H9 (cell line): ENCODE measurements at regions not wholly inside any gene's neighbourhood (a gene's known extent, or its start where the extent isn't known, plus 50 kb on each side); places are given as distances from the start of the nearest gene placed in this dataset.

ENCODE experiments used
- DNase-seq: peaks from one replicate; pipeline ENCODE4 v3.0.0-alpha.2; 2017
- H2AFZ ChIP-seq: one replicate; pipeline ENCODE4 v1.6.1; 2013; ENCODE audit warnings: mild to moderate bottlenecking, low read length, control low read depth, moderate library complexity
- H2AK5ac ChIP-seq: 2 replicates; pipeline ENCODE4 v1.6.1; 2013; ENCODE audit warnings: low read length, control low read depth, mixed read lengths; ENCODE audit not compliant: insufficient read length
- H2BK120ac ChIP-seq: one replicate; pipeline ENCODE4 v1.6.1; 2013; ENCODE audit warnings: low read depth, mild to moderate bottlenecking, low read length, control low read depth, inconsistent platforms; ENCODE audit not compliant: poor library complexity, severe bottlenecking
- H2BK12ac ChIP-seq: 2 replicates; pipeline ENCODE4 v1.6.1; 2013; ENCODE audit warnings: low read length, control low read depth, mixed read lengths, low read depth; ENCODE audit not compliant: insufficient read length
- H2BK15ac ChIP-seq: 2 replicates; pipeline ENCODE4 v1.6.1; 2013; ENCODE audit warnings: low read depth, low read length, control low read depth
- H2BK20ac ChIP-seq: one replicate; pipeline ENCODE4 v1.6.1; 2013; ENCODE audit warnings: low read depth, mild to moderate bottlenecking, low read length, control low read depth, inconsistent platforms; ENCODE audit not compliant: poor library complexity, severe bottlenecking
- H2BK5ac ChIP-seq: 2 replicates; pipeline ENCODE4 v1.6.1; 2013; ENCODE audit warnings: low read length, control low read depth, mixed read lengths; ENCODE audit not compliant: insufficient read length
- H3K14ac ChIP-seq: 2 replicates; pipeline ENCODE4 v1.6.1; 2013; ENCODE audit warnings: low read length, control low read depth; ENCODE audit not compliant: insufficient read depth
- H3K18ac ChIP-seq: 2 replicates; pipeline ENCODE4 v1.6.1; 2013; ENCODE audit warnings: low read depth, mild to moderate bottlenecking, mixed read lengths, low read length, control low read depth; ENCODE audit not compliant: insufficient read length
- H3K23ac ChIP-seq: 2 replicates; pipeline ENCODE4 v1.6.1; 2013; ENCODE audit warnings: low read length, control low read depth, mixed read lengths, low read depth; ENCODE audit not compliant: insufficient read length
- H3K23me2 ChIP-seq: 2 replicates; pipeline ENCODE4 v1.6.1; 2013; ENCODE audit warnings: low read depth, mild to moderate bottlenecking, mixed read lengths, low read length, control low read depth; ENCODE audit not compliant: insufficient read length, poor library complexity, severe bottlenecking
- H3K27ac ChIP-seq: 2 replicates; pipeline ENCODE4 v1.5.1; 2013; ENCODE audit warnings: low read length, control low read depth, mixed read lengths, low read depth; ENCODE audit not compliant: insufficient read length
- H3K27me3 ChIP-seq: 2 replicates; pipeline ENCODE4 v1.6.1; 2013; ENCODE audit warnings: low read length, control low read depth, inconsistent platforms; ENCODE audit not compliant: insufficient read depth
- H3K4ac ChIP-seq: 2 replicates; pipeline ENCODE4 v1.6.1; 2013; ENCODE audit warnings: low read depth, mild to moderate bottlenecking, control low read depth, inconsistent platforms, low read length, moderate library complexity
- H3K4me1 ChIP-seq: 2 replicates; pipeline ENCODE4 v1.6.1; 2013; ENCODE audit warnings: low read length, control low read depth, inconsistent platforms; ENCODE audit not compliant: insufficient read depth
- H3K4me2 ChIP-seq: 2 replicates; pipeline ENCODE4 v1.6.1; 2013; ENCODE audit warnings: low read length, control low read depth, mixed read lengths; ENCODE audit not compliant: insufficient read length, insufficient read depth
- H3K56ac ChIP-seq: 2 replicates; pipeline ENCODE4 v1.6.1; 2013; ENCODE audit warnings: low read depth, mild to moderate bottlenecking, mixed read lengths, low read length, control low read depth; ENCODE audit not compliant: insufficient read length
- H3K79me1 ChIP-seq: 2 replicates; pipeline ENCODE4 v1.6.1; 2013; ENCODE audit warnings: low read depth, mild to moderate bottlenecking, moderate library complexity, low read length, control low read depth, inconsistent platforms; ENCODE audit not compliant: insufficient read depth, poor library complexity, severe bottlenecking
- H3K79me2 ChIP-seq: 2 replicates; pipeline ENCODE4 v1.6.1; 2013; ENCODE audit warnings: low read length, control low read depth, inconsistent platforms; ENCODE audit not compliant: insufficient read depth
- H3K9ac ChIP-seq: 2 replicates; pipeline ENCODE4 v1.6.1; 2013; ENCODE audit warnings: low read length, control low read depth, mixed read lengths; ENCODE audit not compliant: insufficient read length; ENCODE audit errors: extremely low read depth
- H3K9me3 ChIP-seq: one replicate; pipeline ENCODE4 v1.6.1; 2013; ENCODE audit warnings: low read depth, low read length, inconsistent platforms; ENCODE audit not compliant: control insufficient read depth
- H3T11ph ChIP-seq: one replicate; pipeline ENCODE4 v1.6.1; 2013; ENCODE audit warnings: mild to moderate bottlenecking, low read length, control low read depth, inconsistent platforms
- H4K20me1 ChIP-seq: one replicate; pipeline ENCODE4 v1.6.1; 2013; ENCODE audit not compliant: control insufficient read depth, insufficient read length, insufficient read depth
- H4K5ac ChIP-seq: 2 replicates; pipeline ENCODE4 v1.6.1; 2013; ENCODE audit warnings: low read depth, mild to moderate bottlenecking, mixed read lengths, low read length, control low read depth; ENCODE audit not compliant: insufficient read length
- H4K8ac ChIP-seq: replicated peaks from 2 replicates; pipeline ENCODE4 v1.6.1; 2013; ENCODE audit warnings: low read length, control low read depth, mixed read lengths, low read depth; ENCODE audit not compliant: insufficient read length
- H4K91ac ChIP-seq: 2 replicates; pipeline ENCODE4 v1.6.1; 2013; ENCODE audit warnings: low read depth, mild to moderate bottlenecking, moderate library complexity, mixed read lengths, low read length, control low read depth; ENCODE audit not compliant: insufficient read length
- H3K27ac Mint-ChIP-seq, 3 experiments: 2 replicates in 2 of 3; 3 replicates in 1 of 3; pipeline ENCODE4 v1.8.0; 2020 to 2021; ENCODE audit warnings: mixed read lengths in 3 of 3, mild to moderate bottlenecking in 1 of 3, moderate library complexity in 1 of 3
- H3K27me3 Mint-ChIP-seq: 2 replicates; pipeline ENCODE4 v1.8.0; 2021; ENCODE audit warnings: low read depth, mild to moderate bottlenecking, moderate library complexity, mixed read lengths
- H3K36me3 Mint-ChIP-seq, 3 experiments: 2 replicates in 2 of 3; 3 replicates in 1 of 3; pipeline ENCODE4 v1.8.0; 2020 to 2021; ENCODE audit warnings: low read depth in 3 of 3, mixed read lengths in 3 of 3; ENCODE audit not compliant: insufficient read depth in 1 of 3
- H3K4me1 Mint-ChIP-seq, 2 experiments: 2 replicates each; pipeline ENCODE4 v1.8.0; 2020; ENCODE audit warnings: mixed read lengths in 2 of 2
- H3K4me3 Mint-ChIP-seq, 2 experiments: 2 replicates in 1 of 2; 3 replicates in 1 of 2; pipeline ENCODE4 v1.8.0; 2020 to 2021; ENCODE audit warnings: mild to moderate bottlenecking in 2 of 2, mixed read lengths in 2 of 2, moderate library complexity in 1 of 2
- H3K9me3 Mint-ChIP-seq, 2 experiments: 2 replicates in 1 of 2; 3 replicates in 1 of 2; pipeline ENCODE4 v1.8.0; 2020; ENCODE audit warnings: mild to moderate bottlenecking in 2 of 2, mixed read lengths in 2 of 2, moderate library complexity in 1 of 2
- CTCF ChIP-seq: fragments of 200-600 bp; sonication (generic); conservative IDR thresholded peaks from 3 replicates; pipeline ENCODE4 v1.8.0; 2021; ENCODE audit warnings: antibody characterized with exemption, mild to moderate bottlenecking
- WGBS: extraction: QIAGEN DNeasy Blood & Tissue Kit; methylation state at CpG from one replicate; pipeline ENCODE4 v1.1.7; 2013; ENCODE audit warnings: missing lambda C conversion rate, low lambda C conversion rate, mixed read lengths; ENCODE audit not compliant: insufficient read length; ENCODE audit errors: extremely low coverage; 5-methylcytosine and 5-hydroxymethylcytosine counted together

DNA sequence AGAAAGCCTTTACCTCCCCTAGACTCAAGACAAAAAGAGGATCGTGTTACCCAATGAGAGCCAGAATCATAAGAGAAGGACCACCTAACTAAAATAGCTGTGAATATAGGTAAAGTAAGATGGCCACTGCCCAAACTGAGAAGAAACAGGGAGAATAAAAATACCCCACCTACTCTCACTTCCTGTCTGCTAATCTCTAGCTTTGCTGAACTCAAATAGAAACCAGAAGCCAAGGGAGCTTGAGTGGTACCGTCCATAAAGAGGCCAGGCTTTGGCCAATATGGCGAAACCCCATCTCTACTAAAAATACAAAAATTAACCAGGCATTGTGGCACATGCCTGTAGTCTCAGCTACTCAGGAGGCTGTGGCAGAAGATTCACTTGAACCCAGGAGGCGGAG is 123.0 kb upstream of the FST start:
- no peak overlapping the region for H4K8ac ChIP-seq
- DNase-seq, result no peak
- TF ChIP-seq CTCF, result no peak
- no peaks in the 10 kb centered on the region for H3K4me1 ChIP-seq
- peaks cover 0 to 1% of the 10 kb centered on the region in 2 experiments; a peak in 2 of 5 replicates for H3K9me3 Mint-ChIP-seq
- no peaks in the 10 kb centered on the region for H4K20me1 ChIP-seq
- H2BK120ac ChIP-seq, result no peak overlapping the region
- no CpG with 5 or more reads among the region's 4 CpGs for WGBS
- no peak overlapping the region for H3K27ac Mint-ChIP-seq
- no peaks in the 10 kb centered on the region for H3K27me3 Mint-ChIP-seq
- no peaks in the 10 kb centered on the region for H3K9me3 ChIP-seq
- H2BK20ac ChIP-seq, result no peak overlapping the region
- H4K5ac ChIP-seq, result no peak overlapping the region
- no peak overlapping the region for H3K56ac ChIP-seq
- no peak overlapping the region for H3K4me2 ChIP-seq
- peaks cover 0 to 3% (median 1%) of the 10 kb centered on the region in 3 experiments; a peak in 3 of 7 replicates for H3K36me3 Mint-ChIP-seq
- H3K4ac ChIP-seq, result no peak overlapping the region
- no peak overlapping the region for H3K4me3 Mint-ChIP-seq
- H3K18ac ChIP-seq, result no peak overlapping the region
- H2AK5ac ChIP-seq, result no peak overlapping the region
- H3K23ac ChIP-seq, result no peak overlapping the region
- H4K91ac ChIP-seq, result no peak overlapping the region
- no peaks in the 10 kb centered on the region for H3K27me3 ChIP-seq
- H3K4me1 Mint-ChIP-seq, result peaks cover 3 to 4% of the 10 kb centered on the region in 2 experiments
- H3K9ac ChIP-seq, result no peak overlapping the region
- no peaks in the 10 kb centered on the region for H3K79me2 ChIP-seq
- H3T11ph ChIP-seq, result no peak overlapping the region
- no peak overlapping the region for H2BK5ac ChIP-seq
- H2AFZ ChIP-seq, result no peak overlapping the region
- no peaks in the 10 kb centered on the region for H3K23me2 ChIP-seq
- no peak overlapping the region for H3K14ac ChIP-seq
- no peaks in the 10 kb centered on the region for H3K79me1 ChIP-seq
- no peak overlapping the region for H2BK15ac ChIP-seq
- no peak overlapping the region for H2BK12ac ChIP-seq
- no peak overlapping the region for H3K27ac ChIP-seq
